ENCODE measurements at regions not wholly inside any gene's neighbourhood (a gene's known extent, or its start where the extent isn't known, plus 50 kb on each side); places are given as distances from the start of the nearest gene placed in this dataset.

GRCh38 chr1:30159015-30159414, 564.4 kb downstream of the MATN1 start:
- TF ChIP-seq MYC (IDR thresholded peaks at IDR 0.05; ENCODE audit: insufficient read depth, insufficient read length, insufficient replicate concordance, low read length, severe bottlenecking) (no peak), EZH2 (IDR thresholded peaks at IDR 0.05; ENCODE audit: borderline replicate concordance, control insufficient read depth, low read depth, low read length) (no peak), CTCF (IDR thresholded peaks at IDR 0.05 in 2 of 3, conservative IDR thresholded peaks at IDR 0.05 in 1 of 3; ENCODE audit: control insufficient read depth in 2 of 3, extremely low read depth in 1 of 3, insufficient read depth in 1 of 3, low read depth in 3 of 3, low read length in 3 of 3) (no peak), ATF7 (IDR thresholded peaks at IDR 0.05; ENCODE audit: low read depth) (no peak), POLR2A (IDR thresholded peaks at IDR 0.05; ENCODE audit: low read depth, low read length) (no peak), FOXM1 (IDR thresholded peaks at IDR 0.05; ENCODE audit: low read depth, low read length) (no peak), CREB1 (IDR thresholded peaks at IDR 0.05; ENCODE audit: low read depth) (no peak)
